Gastroesophageal sphincter (tissue), 3 donors: ENCODE measurements at regions not wholly inside any gene's neighbourhood (a gene's known extent, or its start where the extent isn't known, plus 50 kb on each side); places are given as distances from the start of the nearest gene placed in this dataset.

Experiments used
- EP300 ChIP-seq: sonication (generic); formaldehyde crosslinking; IDR thresholded peaks from one replicate; pipeline ENCODE4 v1.6.1; 2017; ENCODE audit warnings: antibody characterized with exemption, mild to moderate bottlenecking
- POLR2A ChIP-seq, 2 donors: fragments of 450-650 bp; IDR thresholded peaks; one replicate each; pipeline ENCODE4 v1.6.1; 2017; ENCODE audit warnings: antibody characterized with exemption in 2 of 2, mild to moderate bottlenecking in 2 of 2, moderate library complexity in 1 of 2
- POLR2AphosphoS5 ChIP-seq: sonication (generic); formaldehyde crosslinking; IDR thresholded peaks from one replicate; pipeline ENCODE4 v1.6.1; 2017; ENCODE audit warnings: antibody characterized with exemption
- TF ChIP-seq, protein P1 (sequence below), 4 experiments: fragments of 200-600 bp in 2 of 4; fragments of 450-650 bp in 2 of 4; sonication (generic) in 1 of 4; IDR thresholded peaks; one replicate each; pipeline ENCODE4 v1.5.1; 2017 to 2019; ENCODE audit warnings: antibody characterized with exemption in 4 of 4, mild to moderate bottlenecking in 2 of 4, moderate library complexity in 2 of 4

GRCh38 chrX:22648281-22648680 is 351.5 kb upstream of the DDX53 start:
- TF ChIP-seq, protein P1, sequence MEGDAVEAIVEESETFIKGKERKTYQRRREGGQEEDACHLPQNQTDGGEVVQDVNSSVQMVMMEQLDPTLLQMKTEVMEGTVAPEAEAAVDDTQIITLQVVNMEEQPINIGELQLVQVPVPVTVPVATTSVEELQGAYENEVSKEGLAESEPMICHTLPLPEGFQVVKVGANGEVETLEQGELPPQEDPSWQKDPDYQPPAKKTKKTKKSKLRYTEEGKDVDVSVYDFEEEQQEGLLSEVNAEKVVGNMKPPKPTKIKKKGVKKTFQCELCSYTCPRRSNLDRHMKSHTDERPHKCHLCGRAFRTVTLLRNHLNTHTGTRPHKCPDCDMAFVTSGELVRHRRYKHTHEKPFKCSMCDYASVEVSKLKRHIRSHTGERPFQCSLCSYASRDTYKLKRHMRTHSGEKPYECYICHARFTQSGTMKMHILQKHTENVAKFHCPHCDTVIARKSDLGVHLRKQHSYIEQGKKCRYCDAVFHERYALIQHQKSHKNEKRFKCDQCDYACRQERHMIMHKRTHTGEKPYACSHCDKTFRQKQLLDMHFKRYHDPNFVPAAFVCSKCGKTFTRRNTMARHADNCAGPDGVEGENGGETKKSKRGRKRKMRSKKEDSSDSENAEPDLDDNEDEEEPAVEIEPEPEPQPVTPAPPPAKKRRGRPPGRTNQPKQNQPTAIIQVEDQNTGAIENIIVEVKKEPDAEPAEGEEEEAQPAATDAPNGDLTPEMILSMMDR (IDR thresholded peaks at IDR 0.05) = no peak
- TF ChIP-seq POLR2A (IDR thresholded peaks at IDR 0.05) (no peak), EP300 (no peak), POLR2AphosphoS5 (no peak)
